MM.1S (cell line): ENCODE measurements at regions not wholly inside any gene's neighbourhood (a gene's known extent, or its start where the extent isn't known, plus 50 kb on each side); places are given as distances from the start of the nearest gene placed in this dataset.

Experiments
- DNase-seq: peaks from one replicate; pipeline ENCODE4 v3.0.0-alpha.2; 2015
- H2AFZ ChIP-seq: fragments of 300-600 bp; sonication (generic); 2 replicates; pipeline ENCODE4 v1.6.0; 2016; ENCODE audit warnings: antibody characterized with exemption, low read length
- H3F3A ChIP-seq: fragments of 300-600 bp; sonication (generic); 2 replicates; pipeline ENCODE4 v1.6.1; 2016; ENCODE audit warnings: mild to moderate bottlenecking, antibody characterized with exemption, low read length, moderate library complexity, mixed read lengths; ENCODE audit not compliant: insufficient read depth
- H3K27ac ChIP-seq: fragments of 300-600 bp; sonication (generic); 2 replicates; pipeline ENCODE4 v1.5.1; 2016; ENCODE audit warnings: mild to moderate bottlenecking, low read length
- H3K27me3 ChIP-seq: fragments of 300-600 bp; sonication (generic); replicated peaks from 2 replicates; pipeline ENCODE4 v1.6.0; 2016; ENCODE audit warnings: low read length; ENCODE audit not compliant: insufficient read depth
- H3K36me3 ChIP-seq: fragments of 300-600 bp; sonication (generic); replicated peaks from 2 replicates; pipeline ENCODE4 v1.6.1; 2016; ENCODE audit warnings: mild to moderate bottlenecking, low read length, mixed read lengths; ENCODE audit not compliant: insufficient read depth
- H3K4me1 ChIP-seq: fragments of 300-600 bp; sonication (generic); 2 replicates; pipeline ENCODE4 v1.6.1; 2016; ENCODE audit warnings: low read length, mixed read lengths
- H3K4me2 ChIP-seq: fragments of 300-600 bp; sonication (generic); 2 replicates; pipeline ENCODE4 v1.6.0; 2016; ENCODE audit warnings: low read depth, low read length
- H3K4me3 ChIP-seq: fragments of 300-600 bp; sonication (generic); 2 replicates; pipeline ENCODE4 v1.5.1; 2016; ENCODE audit warnings: low read length, mixed read lengths
- H3K79me2 ChIP-seq: fragments of 300-600 bp; sonication (generic); 2 replicates; pipeline ENCODE4 v1.6.1; 2016; ENCODE audit warnings: mixed run types, low read length, mixed read lengths
- H3K9ac ChIP-seq: fragments of 300-600 bp; sonication (generic); 2 replicates; pipeline ENCODE4 v1.6.1; 2016; ENCODE audit warnings: low read length, mixed read lengths
- H3K9me2 ChIP-seq: fragments of 300-600 bp; sonication (generic); replicated peaks from 2 replicates; pipeline ENCODE4 v1.6.1; 2016; ENCODE audit warnings: mild to moderate bottlenecking, low read length, mixed read lengths; ENCODE audit not compliant: insufficient read depth
- H3K9me3 ChIP-seq: fragments of 300-600 bp; sonication (generic); replicated peaks from 2 replicates; pipeline ENCODE4 v1.6.1; 2016; ENCODE audit warnings: mild to moderate bottlenecking, low read length, mixed read lengths; ENCODE audit not compliant: insufficient read depth
- H4K20me1 ChIP-seq: fragments of 300-600 bp; sonication (generic); 2 replicates; pipeline ENCODE4 v1.6.1; 2016; ENCODE audit warnings: mild to moderate bottlenecking, low read length, moderate library complexity, mixed read lengths; ENCODE audit not compliant: insufficient read depth
- CTCF ChIP-seq: fragments of 300-600 bp; sonication (generic); IDR thresholded peaks from 2 replicates; pipeline ENCODE4 v1.5.1; 2016; ENCODE audit warnings: antibody characterized with exemption, low read length, mixed read lengths
- EZH2 ChIP-seq: fragments of 300-600 bp; sonication (generic); optimal IDR thresholded peaks from 2 replicates; pipeline ENCODE3; 2017; ENCODE audit warnings: low read depth, mild to moderate bottlenecking, antibody characterized with exemption, low read length, mixed read lengths
- EZH2phosphoT487 ChIP-seq: fragments of 300-600 bp; sonication (generic); IDR thresholded peaks from 2 replicates; pipeline ENCODE4 v1.6.1; 2018; ENCODE audit warnings: antibody characterized with exemption, low read length

- H3K4me2 ChIP-seq: no peak overlapping the region
- no peak for TF ChIP-seq EZH2
- TF ChIP-seq EZH2phosphoT487: no peak
- no peak for TF ChIP-seq CTCF
- no peak overlapping the region for H2AFZ ChIP-seq
These were observed 479.0 kb upstream of the SALL1 start for GRCh38 chr16:51630076-51630475.

GRCh38 chr16:51629576-51629975, 478.5 kb upstream of the SALL1 start:
- Histone ChIP-seq H4K20me1 (no peaks in the 10 kb centered on the region), H3K9me2 (no peaks in the 10 kb centered on the region), H3K4me3 (no peak overlapping the region), H3K27me3 (no peaks in the 10 kb centered on the region), H2AFZ (no peak overlapping the region), H3K9me3 (no peaks in the 10 kb centered on the region), H3K4me2 (no peak overlapping the region), H3K4me1 (no peaks in the 10 kb centered on the region), H3K27ac (no peak overlapping the region), H3K36me3 (no peaks in the 10 kb centered on the region), H3K79me2 (no peaks in the 10 kb centered on the region), H3K9ac (no peak overlapping the region), H3F3A (no peaks in the 10 kb centered on the region)
- no peak for TF ChIP-seq EZH2
- TF ChIP-seq CTCF: no peak
- no peak for TF ChIP-seq EZH2phosphoT487
- DNase-seq: no peak

More at GRCh38 chr16:51630076-51630475, 479.0 kb upstream of the SALL1 start:
- Histone ChIP-seq H3K9me2 (no peaks in the 10 kb centered on the region), H3K4me3 (no peak overlapping the region), H3K79me2 (no peaks in the 10 kb centered on the region), H4K20me1 (no peaks in the 10 kb centered on the region), H3K4me1 (no peaks in the 10 kb centered on the region), H3K9ac (no peak overlapping the region), H3K9me3 (no peaks in the 10 kb centered on the region), H3K36me3 (no peaks in the 10 kb centered on the region), H3K27me3 (no peaks in the 10 kb centered on the region), H3K27ac (no peak overlapping the region), H3F3A (no peaks in the 10 kb centered on the region)
- no peak for DNase-seq

- no peaks in the 10 kb centered on the region for H4K20me1 ChIP-seq
- H3K4me1 ChIP-seq: no peaks in the 10 kb centered on the region
- no peaks in the 10 kb centered on the region for H3K9me3 ChIP-seq
- H3K79me2 ChIP-seq: no peaks in the 10 kb centered on the region
- no peaks in the 10 kb centered on the region for H3F3A ChIP-seq
- H3K27ac ChIP-seq: no peak overlapping the region
- H3K9ac ChIP-seq: no peak overlapping the region
- no peaks in the 10 kb centered on the region for H3K27me3 ChIP-seq
- no peak for TF ChIP-seq EZH2phosphoT487
- TF ChIP-seq CTCF: no peak
- no peak for TF ChIP-seq EZH2
- no peak overlapping the region for H2AFZ ChIP-seq
- H3K4me3 ChIP-seq: no peak overlapping the region
- no peaks in the 10 kb centered on the region for H3K36me3 ChIP-seq
- H3K4me2 ChIP-seq: no peak overlapping the region
- no peak for DNase-seq
- no peaks in the 10 kb centered on the region for H3K9me2 ChIP-seq
These were observed 473.2 kb upstream of the SALL1 start for GRCh38 chr16:51624080-51624775.
